K562 (cell line): ENCODE measurements at regions not wholly inside any gene's neighbourhood (a gene's known extent, or its start where the extent isn't known, plus 50 kb on each side); places are given as distances from the start of the nearest gene placed in this dataset.

Experiments
- NFIC ChIP-seq: fragments of 450-650 bp; IDR thresholded peaks from 2 replicates; pipeline ENCODE4 v1.6.1; 2017; ENCODE audit warnings: mild to moderate bottlenecking, inconsistent platforms
- RREB1 ChIP-seq: fragments of 250-450 bp; sonication (Bioruptor Pico); IDR thresholded peaks from 2 replicates; pipeline ENCODE4 v1.4.0; 2020
- SMAD1 ChIP-seq: fragments of 150-350 bp; IDR thresholded peaks from 2 replicates; pipeline ENCODE4 v1.6.1; 2014; ENCODE audit warnings: low read length, low read depth; ENCODE audit not compliant: partially characterized antibody
- SRSF9 ChIP-seq: fragments of 200-400 bp; formaldehyde crosslinking; IDR thresholded peaks from 2 replicates; pipeline ENCODE4 v1.6.1; 2017; ENCODE audit warnings: low read depth, low read length, borderline replicate concordance
- TFAP4 ChIP-seq: sonication (generic); formaldehyde crosslinking; IDR thresholded peaks from 2 replicates; pipeline ENCODE4 v1.8.0; 2022; ENCODE audit warnings: missing genetic modification reagents, mild to moderate bottlenecking, moderate library complexity, borderline replicate concordance
- TSHZ1 ChIP-seq: fragments of 250-450 bp; sonication (Bioruptor Pico); IDR thresholded peaks from 2 replicates; pipeline ENCODE4 v1.4.0; 2020; ENCODE audit warnings: mild to moderate bottlenecking, moderate library complexity
- ZBTB11 ChIP-seq, 3 experiments: fragments of 200-800 bp in 1 of 3; fragments of 250-450 bp in 1 of 3; fragments of 450-650 bp in 1 of 3; sonication (Bioruptor Pico) in 1 of 3; sonication (Bioruptor generic) in 1 of 3; formaldehyde crosslinking in 1 of 3; IDR thresholded peaks; 2 replicates each; pipeline versions ENCODE4 v1.6.1 to v1.8.0; 2016 to 2022; ENCODE audit warnings: mild to moderate bottlenecking in 2 of 3, missing genetic modification characterization in 2 of 3, missing compliant biosample characterization in 1 of 3, moderate library complexity in 1 of 3
- ZC3H4 ChIP-seq: sonication (generic); formaldehyde crosslinking; IDR thresholded peaks from 2 replicates; pipeline ENCODE4 v1.9.0; 2021; ENCODE audit warnings: missing genetic modification reagents, borderline replicate concordance
- ZNF512 ChIP-seq: IDR thresholded peaks from 2 replicates; pipeline ENCODE4 v1.6.1; 2016; ENCODE audit warnings: missing genetic modification characterization, missing compliant biosample characterization

GRCh38 chr6:90458353-90459224 is 128.3 kb downstream of the MAP3K7 start (continued):
- TF ChIP-seq TSHZ1 (CRISPR knock-in tag) (0 out of 2 replicates have a peak, but pooled peaks have one; percentile 39), TFAP4 (peak; percentile 63; the same call in 1 of the 2 replicates), RREB1 (CRISPR knock-in tag) (no peak), ZC3H4 (CRISPR knock-in tag) (no peak), ZNF512 (tag) (no peak), SMAD1 (peak; percentile 56), SRSF9 (no peak), NFIC (peak; percentile 96), ZBTB11 (CRISPR knock-in tag; IDR thresholded peaks at IDR 0.05) (peak in 1 of 3 experiments; percentile 49; a peak in 1 of 6 replicates)
